ENCODE measurements at regions not wholly inside any gene's neighbourhood (a gene's known extent, or its start where the extent isn't known, plus 50 kb on each side); places are given as distances from the start of the nearest gene placed in this dataset.

GRCh38 chr13:55410398-55411330, 1730.1 kb upstream of the PRR20A start:
- TF ChIP-seq SUZ12 (IDR thresholded peaks at IDR 0.05) (no peak), BHLHE40 (IDR thresholded peaks at IDR 0.05; ENCODE audit: borderline replicate concordance) (no peak), SP1 (IDR thresholded peaks at IDR 0.05) (no peak), TARDBP (IDR thresholded peaks at IDR 0.05) (no peak), HDGF (IDR thresholded peaks at IDR 0.05; ENCODE audit: borderline replicate concordance) (no peak), ELF4 (IDR thresholded peaks at IDR 0.05) (no peak), ARNT (IDR thresholded peaks at IDR 0.05) (no peak), L3MBTL2 (conservative IDR thresholded peaks at IDR 0.05) (no peak)
